A673 (cell line): ENCODE measurements at regions not wholly inside any gene's neighbourhood (a gene's known extent, or its start where the extent isn't known, plus 50 kb on each side); places are given as distances from the start of the nearest gene placed in this dataset.
"Not testable (repeated sequence)": the region's sequence is repeated elsewhere in the genome, so short reads cannot be mapped to it uniquely, and the experiment has no call there.

Experiments used
- BruUV-seq: library from RNA; stranded (reverse); fragments of 400-500 nt; replicated peaks from 2 replicates; lab custom pipeline; 2021; lab: Mats Ljungman, UMichigan
- CTCF ChIA-PET: fragments of 300-600 bp; sonication (Branson Sonifier 250); formaldehyde crosslinking; loops from one replicate; lab custom pipeline; 2022; ENCODE audit warnings: antibody characterized with exemption; lab: Charles Lee
- POLR2A ChIA-PET: fragments of 300-600 bp; sonication (Branson Sonifier 250); formaldehyde crosslinking; loops from one replicate; lab custom pipeline; 2022; ENCODE audit warnings: antibody characterized with exemption; ENCODE audit not compliant: low non-redundant PET; lab: Charles Lee
- DNase-seq: peaks from one replicate; pipeline ENCODE4 v3.0.0-alpha.2; 2015; ENCODE audit warnings: low spot score
- H3K27ac ChIP-seq: fragments of 200-600 bp; sonication (generic); 2 replicates; pipeline ENCODE4 v1.5.1; 2016; ENCODE audit warnings: mixed run types, low read depth, mild to moderate bottlenecking, mixed read lengths, antibody characterized with exemption, low read length; ENCODE audit not compliant: poor library complexity, severe bottlenecking
- H3K27me3 ChIP-seq: fragments of 200-600 bp; sonication (generic); replicated peaks from 2 replicates; pipeline ENCODE4 v1.6.1; 2017; ENCODE audit warnings: mixed run types, low read depth, mild to moderate bottlenecking, mixed read lengths, antibody characterized with exemption, low read length; ENCODE audit not compliant: insufficient read depth, poor library complexity
- H3K36me3 ChIP-seq: fragments of 200-600 bp; sonication (generic); 2 replicates; pipeline ENCODE4 v1.6.1; 2016; ENCODE audit warnings: mixed run types, mild to moderate bottlenecking, mixed read lengths, antibody characterized with exemption, low read length; ENCODE audit not compliant: insufficient read depth, poor library complexity, severe bottlenecking
- H3K4me1 ChIP-seq: fragments of 200-600 bp; sonication (generic); 2 replicates; pipeline ENCODE4 v1.6.1; 2017; ENCODE audit warnings: mixed run types, mild to moderate bottlenecking, mixed read lengths, antibody characterized with exemption, low read length; ENCODE audit not compliant: insufficient read depth, poor library complexity, severe bottlenecking
- H3K4me3 ChIP-seq: fragments of 200-600 bp; sonication (generic); 2 replicates; pipeline ENCODE4 v1.5.1; 2016; ENCODE audit warnings: low read depth, mixed run types, mild to moderate bottlenecking, mixed read lengths, low read length; ENCODE audit not compliant: poor library complexity, severe bottlenecking
- H3K9me3 ChIP-seq: fragments of 200-600 bp; sonication (generic); 2 replicates; pipeline ENCODE4 v1.6.1; 2016; ENCODE audit warnings: mixed run types, low read depth, mild to moderate bottlenecking, mixed read lengths, antibody characterized with exemption, low read length; ENCODE audit not compliant: poor library complexity, severe bottlenecking
- CTCF ChIP-seq: fragments of 300-800, 200-600 bp; sonication (generic); conservative IDR thresholded peaks from 2 replicates; pipeline ENCODE4 v1.5.1; 2017; ENCODE audit warnings: low read depth, mild to moderate bottlenecking, antibody characterized with exemption, low read length, moderate library complexity, mixed read lengths
- EZH2 ChIP-seq: fragments of 200-600 bp; sonication (generic); IDR thresholded peaks from 2 replicates; pipeline ENCODE4 v1.6.1; 2017; ENCODE audit warnings: borderline replicate concordance, low read depth, mild to moderate bottlenecking, mixed read lengths, antibody characterized with exemption, low read length; ENCODE audit not compliant: poor library complexity, severe bottlenecking
- intact Hi-C: fragments of 100-400 bp; cut with micrococcal nuclease; formaldehyde crosslinking; loops from one replicate; pipeline ENCODE4 v1.10.0; 2022; ENCODE audit not compliant: unreplicated experiment

GRCh38 chr21:13844574-13844973 is 235.0 kb downstream of the POTED start:
- H3K27me3 ChIP-seq, H3K4me1 ChIP-seq, H3K9me3 ChIP-seq, H3K36me3 ChIP-seq, H3K4me3 ChIP-seq, POLR2A ChIA-PET, DNase-seq, intact Hi-C loops, H3K27ac ChIP-seq, CTCF ChIA-PET, BruUV-seq: not testable (repeated sequence)

GRCh38 chr21:13843081-13843480 is 233.5 kb downstream of the POTED start:
- H3K27ac ChIP-seq, H3K4me3 ChIP-seq, DNase-seq, intact Hi-C loops, H3K9me3 ChIP-seq, H3K27me3 ChIP-seq, POLR2A ChIA-PET, H3K36me3 ChIP-seq, BruUV-seq, H3K4me1 ChIP-seq, CTCF ChIA-PET: not testable (repeated sequence)

- H3K9me3 ChIP-seq, CTCF ChIA-PET, BruUV-seq, H3K27me3 ChIP-seq, H3K27ac ChIP-seq, H3K4me1 ChIP-seq, DNase-seq, POLR2A ChIA-PET, H3K4me3 ChIP-seq, intact Hi-C loops, H3K36me3 ChIP-seq: not testable (repeated sequence)
These were observed 218.1 kb downstream of the POTED start for GRCh38 chr21:13827666-13828065.

- Histone ChIP-seq H3K27me3 (no peaks in the 10 kb centered on the region), H3K36me3 (no peaks in the 10 kb centered on the region), H3K9me3 (no peaks in the 10 kb centered on the region), H3K4me1 (no peaks in the 10 kb centered on the region), H3K27ac (no peak overlapping the region), H3K4me3 (no peak overlapping the region)
- BruUV-seq: no TSS peak
- intact Hi-C loops: no loop called here
- POLR2A ChIA-PET: no interaction called here
- CTCF ChIA-PET: no interaction called here
- TF ChIP-seq EZH2: no peak
- no peak for TF ChIP-seq CTCF
- DNase-seq: no peak
These were observed 217.6 kb downstream of the POTED start for GRCh38 chr21:13827201-13827600.

- H3K27me3 ChIP-seq, CTCF ChIA-PET, H3K9me3 ChIP-seq, POLR2A ChIA-PET, H3K4me1 ChIP-seq, H3K27ac ChIP-seq, H3K4me3 ChIP-seq, intact Hi-C loops, H3K36me3 ChIP-seq, BruUV-seq, DNase-seq: not testable (repeated sequence)
These were observed 216.9 kb downstream of the POTED start for GRCh38 chr21:13826511-13826910.

- DNase-seq, intact Hi-C loops, H3K27ac ChIP-seq, BruUV-seq, H3K36me3 ChIP-seq, H3K27me3 ChIP-seq, CTCF ChIA-PET, H3K9me3 ChIP-seq, H3K4me1 ChIP-seq, H3K4me3 ChIP-seq, POLR2A ChIA-PET: not testable (repeated sequence)
These were observed 215.7 kb downstream of the POTED start for GRCh38 chr21:13825218-13825778.

- H3K36me3 ChIP-seq: not testable (repeated sequence)
These were observed 210.7 kb downstream of the POTED start for GRCh38 chr21:13820286-13820685.

More at GRCh38 chr21:13820286-13820685, 210.7 kb downstream of the POTED start:
- H3K4me3 ChIP-seq, BruUV-seq, intact Hi-C loops, CTCF ChIA-PET, H3K27ac ChIP-seq, H3K4me1 ChIP-seq, H3K9me3 ChIP-seq, DNase-seq, H3K27me3 ChIP-seq, POLR2A ChIA-PET: not testable (repeated sequence)
